Neural crest cell (in vitro differentiated cells): ENCODE measurements at regions not wholly inside any gene's neighbourhood (a gene's known extent, or its start where the extent isn't known, plus 50 kb on each side); places are given as distances from the start of the nearest gene placed in this dataset.
A peak's percentile ranks its signal among the peaks of the same experiment; 100 is the strongest.

Source experiments
- DNase-seq: peaks from one replicate; pipeline ENCODE4 v3.0.0; 2021; ENCODE audit warnings: low read depth, mixed read lengths, low spot score
- H3K27ac Mint-ChIP-seq: one replicate; pipeline ENCODE4 v1.8.0; 2021; ENCODE audit warnings: mild to moderate bottlenecking, mixed read lengths; ENCODE audit not compliant: unreplicated experiment
- H3K27me3 Mint-ChIP-seq: 2 replicates; pipeline ENCODE4 v1.8.0; 2021; ENCODE audit warnings: low read depth, mild to moderate bottlenecking, mixed read lengths
- H3K36me3 Mint-ChIP-seq: 2 replicates; pipeline ENCODE4 v1.8.0; 2021; ENCODE audit warnings: low read depth, mild to moderate bottlenecking, mixed read lengths
- H3K4me1 Mint-ChIP-seq: 2 replicates; pipeline ENCODE4 v1.8.0; 2021; ENCODE audit warnings: mixed read lengths
- H3K4me3 Mint-ChIP-seq: one replicate; pipeline ENCODE4 v1.8.0; 2021; ENCODE audit warnings: mild to moderate bottlenecking, mixed read lengths
- H3K9me3 Mint-ChIP-seq: 2 replicates; pipeline ENCODE4 v1.8.0; 2021; ENCODE audit warnings: mixed read lengths
- TF ChIP-seq, protein P1 (sequence below): fragments of 200-600 bp; sonication (generic); conservative IDR thresholded peaks from 2 replicates; pipeline ENCODE4 v1.5.0; 2021; ENCODE audit warnings: antibody characterized with exemption, mild to moderate bottlenecking

DNA sequence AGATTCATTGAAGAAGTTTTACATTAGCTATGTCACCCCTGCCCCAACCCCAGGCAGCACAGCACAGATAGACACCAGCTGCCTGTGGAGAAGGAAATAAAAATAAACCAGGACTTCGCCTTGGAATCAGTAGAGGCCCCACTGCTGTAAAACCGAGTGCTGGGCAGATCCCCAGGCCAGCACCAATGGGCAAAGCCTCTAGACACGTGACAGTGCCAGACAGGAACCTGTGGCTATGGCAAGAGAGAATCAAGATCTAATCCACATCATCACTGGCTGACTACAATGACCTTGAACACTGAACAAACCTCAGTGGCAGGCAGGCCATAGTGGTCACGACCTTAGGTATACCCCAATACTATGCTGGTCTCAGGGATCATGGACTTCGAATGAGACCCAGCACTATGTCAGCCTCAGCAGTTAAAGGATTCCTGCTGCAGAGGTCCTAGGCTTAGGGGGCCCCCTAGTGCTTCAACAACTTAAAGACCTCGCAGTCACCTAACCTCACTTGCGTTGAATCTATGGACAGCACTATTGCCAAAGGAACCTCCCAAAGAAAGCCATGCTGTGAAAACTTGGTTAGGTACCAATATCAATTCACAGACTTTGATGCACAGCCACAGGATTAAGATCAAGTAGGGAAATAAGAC lies 2118.6 kb upstream of the C9orf72 start:
- peak; percentile 29 for DNase-seq
- Mint-ChIP-seq H3K4me1 (no peaks in the 10 kb centered on the region), H3K27me3 (no peaks in the 10 kb centered on the region), H3K4me3 (no peak overlapping the region), H3K27ac (no peak overlapping the region), H3K36me3 (no peaks in the 10 kb centered on the region), H3K9me3 (peaks cover 2% of the 10 kb centered on the region)
- TF ChIP-seq, protein P1, sequence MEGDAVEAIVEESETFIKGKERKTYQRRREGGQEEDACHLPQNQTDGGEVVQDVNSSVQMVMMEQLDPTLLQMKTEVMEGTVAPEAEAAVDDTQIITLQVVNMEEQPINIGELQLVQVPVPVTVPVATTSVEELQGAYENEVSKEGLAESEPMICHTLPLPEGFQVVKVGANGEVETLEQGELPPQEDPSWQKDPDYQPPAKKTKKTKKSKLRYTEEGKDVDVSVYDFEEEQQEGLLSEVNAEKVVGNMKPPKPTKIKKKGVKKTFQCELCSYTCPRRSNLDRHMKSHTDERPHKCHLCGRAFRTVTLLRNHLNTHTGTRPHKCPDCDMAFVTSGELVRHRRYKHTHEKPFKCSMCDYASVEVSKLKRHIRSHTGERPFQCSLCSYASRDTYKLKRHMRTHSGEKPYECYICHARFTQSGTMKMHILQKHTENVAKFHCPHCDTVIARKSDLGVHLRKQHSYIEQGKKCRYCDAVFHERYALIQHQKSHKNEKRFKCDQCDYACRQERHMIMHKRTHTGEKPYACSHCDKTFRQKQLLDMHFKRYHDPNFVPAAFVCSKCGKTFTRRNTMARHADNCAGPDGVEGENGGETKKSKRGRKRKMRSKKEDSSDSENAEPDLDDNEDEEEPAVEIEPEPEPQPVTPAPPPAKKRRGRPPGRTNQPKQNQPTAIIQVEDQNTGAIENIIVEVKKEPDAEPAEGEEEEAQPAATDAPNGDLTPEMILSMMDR = peak; percentile 60

DNA sequence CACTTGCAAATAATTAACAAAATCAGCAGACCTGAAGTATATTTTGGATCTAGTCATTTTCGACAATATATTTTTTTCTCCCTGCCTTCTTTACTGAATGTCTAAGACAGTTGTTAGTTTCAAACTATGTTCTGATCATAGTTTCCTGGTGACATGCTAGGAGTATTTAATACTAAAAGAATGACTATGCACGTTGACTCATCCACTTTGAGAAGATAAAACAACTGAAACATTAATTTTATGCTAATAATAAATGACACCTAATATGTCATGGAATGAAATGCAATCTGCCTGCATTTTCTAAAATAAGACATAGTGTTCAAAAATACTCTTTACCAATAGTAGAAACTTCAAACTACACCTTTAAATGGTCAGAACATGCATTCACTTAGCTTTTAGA lies 2123.7 kb upstream of the C9orf72 start:
- no peaks in the 10 kb centered on the region for H3K36me3 Mint-ChIP-seq

DNA sequence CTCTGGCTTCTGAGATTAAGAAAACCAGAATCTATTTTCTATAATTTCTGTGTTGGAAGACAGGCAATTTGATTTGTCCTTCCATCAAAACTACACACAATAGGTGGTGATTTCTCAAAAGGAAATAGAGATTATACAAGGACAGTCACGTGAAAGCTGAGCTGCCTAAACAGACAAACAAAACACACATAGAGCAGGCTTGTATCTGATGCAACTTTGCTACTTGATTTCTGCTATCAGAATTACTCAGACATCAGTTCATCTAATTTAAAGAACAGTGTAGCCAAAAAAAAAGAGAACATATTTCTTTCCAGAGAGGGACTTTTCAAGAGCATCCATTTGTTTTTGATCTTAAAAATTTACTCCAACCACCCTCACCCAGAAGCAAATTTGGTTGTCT lies 2128.3 kb upstream of the C9orf72 start:
- DNase-seq = no peak
- Mint-ChIP-seq H3K27ac (no peak overlapping the region), H3K4me1 (no peaks in the 10 kb centered on the region), H3K9me3 (no peaks in the 10 kb centered on the region), H3K27me3 (no peaks in the 10 kb centered on the region), H3K4me3 (no peak overlapping the region), H3K36me3 (no peaks in the 10 kb centered on the region)
- TF ChIP-seq, protein P1 = no peak

More for the DNA sequence above, 2123.7 kb upstream of the C9orf72 start:
- no peaks in the 10 kb centered on the region for H3K27me3 Mint-ChIP-seq
- H3K4me3 Mint-ChIP-seq = no peak overlapping the region
- no peak for DNase-seq
- peaks cover 2% of the 10 kb centered on the region for H3K9me3 Mint-ChIP-seq
- no peak overlapping the region for H3K27ac Mint-ChIP-seq
- TF ChIP-seq, protein P1 = no peak
- H3K4me1 Mint-ChIP-seq = no peaks in the 10 kb centered on the region

DNA sequence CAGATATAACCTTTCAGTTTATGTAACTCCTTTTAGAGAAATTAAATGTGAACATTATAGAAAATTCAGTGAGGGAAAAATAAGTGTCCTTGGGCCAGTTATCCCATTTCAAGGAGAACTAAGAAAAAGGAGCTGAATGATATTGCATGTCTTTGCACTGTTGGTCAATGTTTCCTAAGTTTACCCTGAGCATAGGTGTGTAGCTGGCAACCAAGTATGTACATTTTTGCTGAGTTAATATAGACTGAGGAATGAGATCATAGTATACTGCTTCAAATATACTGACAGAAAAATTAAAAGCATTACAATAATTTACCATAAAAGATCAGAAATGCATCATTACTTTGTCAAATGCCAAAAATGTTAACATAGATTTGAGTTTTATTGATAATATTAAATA lies 2128.7 kb upstream of the C9orf72 start:
- no peak overlapping the region for H3K4me3 Mint-ChIP-seq

DNA sequence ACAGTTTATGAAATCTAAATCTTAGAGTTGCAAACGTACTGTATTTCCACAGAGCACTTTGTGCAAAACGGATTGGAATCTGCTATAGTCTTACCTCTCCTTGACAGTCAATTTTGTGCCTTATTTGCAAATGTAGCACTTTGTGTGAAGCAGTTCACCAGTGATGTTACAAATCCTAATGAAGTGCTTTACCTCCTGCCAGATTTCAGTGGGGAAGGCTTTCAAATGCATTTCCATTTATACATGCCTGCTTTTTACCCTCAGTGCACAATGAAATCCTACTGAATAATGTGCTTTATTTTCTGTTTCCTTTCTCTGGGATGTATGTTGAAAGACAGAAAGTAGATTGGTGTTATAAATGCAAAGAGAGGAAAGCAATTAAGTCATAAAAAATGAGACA lies 2141.6 kb upstream of the C9orf72 start:
- TF ChIP-seq, protein P1 = no peak

More for the DNA sequence above, 2128.7 kb upstream of the C9orf72 start:
- TF ChIP-seq, protein P1 = no peak
- H3K27me3 Mint-ChIP-seq = no peaks in the 10 kb centered on the region
- H3K9me3 Mint-ChIP-seq = no peaks in the 10 kb centered on the region
- H3K36me3 Mint-ChIP-seq = no peaks in the 10 kb centered on the region
- no peak for DNase-seq
- H3K27ac Mint-ChIP-seq = no peak overlapping the region
- H3K4me1 Mint-ChIP-seq = no peaks in the 10 kb centered on the region

More for the DNA sequence above, 2141.6 kb upstream of the C9orf72 start:
- Mint-ChIP-seq H3K27me3 (no peaks in the 10 kb centered on the region), H3K4me3 (no peak overlapping the region), H3K36me3 (no peaks in the 10 kb centered on the region), H3K27ac (no peak overlapping the region), H3K4me1 (no peaks in the 10 kb centered on the region), H3K9me3 (no peaks in the 10 kb centered on the region)
- no peak for DNase-seq
